ENCODE measurements at regions not wholly inside any gene's neighbourhood (a gene's known extent, or its start where the extent isn't known, plus 50 kb on each side); places are given as distances from the start of the nearest gene placed in this dataset.

DNA sequence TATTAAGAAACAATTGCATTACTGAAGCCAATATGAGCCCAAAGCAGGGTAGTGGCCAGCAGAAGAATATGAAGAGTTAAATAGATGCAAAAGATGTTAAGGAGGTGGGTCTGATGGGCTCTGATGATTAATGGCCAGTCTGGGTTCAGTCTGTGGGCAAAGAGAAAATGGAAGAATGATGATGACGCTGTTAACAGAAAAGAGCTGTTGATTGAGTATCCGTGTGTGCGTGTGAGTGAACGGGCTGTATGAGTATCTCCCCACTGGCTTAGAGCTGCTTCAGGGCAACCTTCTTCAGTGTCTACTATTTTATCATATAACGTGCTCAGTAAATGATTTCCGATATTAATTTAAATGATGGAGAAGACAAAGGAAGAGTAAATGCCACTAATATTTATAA is 723.3 kb upstream of the MAP3K7 start:
- H3K9me3 ChIP-seq (ENCODE audit: control insufficient read depth in 4 of 4, low read length in 3 of 4), result no peaks in the 10 kb centered on the region
- H3K4me3 ChIP-seq (ENCODE audit: low read depth in 1 of 3, low read length in 3 of 3), result no peak overlapping the region
- DNase-seq (ENCODE audit: low spot score), result no peak
- WGBS, result 92% methylated on average over 6 of the region's 6 CpGs
- no peaks in the 10 kb centered on the region for H3K36me3 ChIP-seq (ENCODE audit: control insufficient read depth in 4 of 4, insufficient read depth in 3 of 4, low read depth in 1 of 4, low read length in 3 of 4)
- no peaks in the 10 kb centered on the region for H3K27me3 ChIP-seq (ENCODE audit: control insufficient read depth in 4 of 4, insufficient read depth in 4 of 4, low read length in 3 of 4)
- H3K9ac ChIP-seq (ENCODE audit: low read depth in 1 of 2, low read length in 2 of 2), result no peak overlapping the region
- no peak overlapping the region for H3K27ac ChIP-seq (ENCODE audit: low read depth in 1 of 2, low read length in 2 of 2)
- no peak for TF ChIP-seq GABPA (IDR thresholded peaks at IDR 0.05 in 1 of 2, conservative IDR thresholded peaks at IDR 0.05 in 1 of 2)
- no peak for TF ChIP-seq NR2F2 (IDR thresholded peaks at IDR 0.05)
- no peak for TF ChIP-seq SP1 (IDR thresholded peaks at IDR 0.05)
- H3K4me1 ChIP-seq (ENCODE audit: control insufficient read depth in 4 of 4, insufficient read depth in 4 of 4, low read length in 3 of 4), result no peaks in the 10 kb centered on the region

- Histone ChIP-seq H3K27me3 (ENCODE audit: control insufficient read depth in 4 of 4, insufficient read depth in 4 of 4, low read length in 3 of 4) (peaks cover 0 to 2% (median 0%) of the 10 kb centered on the region in 4 donors), H3K9me3 (ENCODE audit: control insufficient read depth in 4 of 4, low read length in 3 of 4) (no peaks in the 10 kb centered on the region), H3K4me1 (ENCODE audit: control insufficient read depth in 4 of 4, insufficient read depth in 4 of 4, low read length in 3 of 4) (no peaks in the 10 kb centered on the region), H3K4me3 (ENCODE audit: low read depth in 1 of 3, low read length in 3 of 3) (no peak overlapping the region), H3K36me3 (ENCODE audit: control insufficient read depth in 4 of 4, insufficient read depth in 3 of 4, low read depth in 1 of 4, low read length in 3 of 4) (no peaks in the 10 kb centered on the region), H3K9ac (ENCODE audit: low read depth in 1 of 2, low read length in 2 of 2) (no peak overlapping the region), H3K27ac (ENCODE audit: low read depth in 1 of 2, low read length in 2 of 2) (no peak overlapping the region)
- WGBS, result 51% methylated on average over 2 of the region's 2 CpGs
- no peak for DNase-seq (ENCODE audit: low spot score)
- TF ChIP-seq JUND (IDR thresholded peaks at IDR 0.05), result no peak
- no peak for TF ChIP-seq ATF3 (IDR thresholded peaks at IDR 0.05)
- no peak for TF ChIP-seq FOXA1 (IDR thresholded peaks at IDR 0.05)
- TF ChIP-seq RXRA (IDR thresholded peaks at IDR 0.05), result no peak
- TF ChIP-seq FOXA2 (IDR thresholded peaks at IDR 0.05), result no peak
- no peak for TF ChIP-seq HNF4G (IDR thresholded peaks at IDR 0.05)
- TF ChIP-seq TAF1 (conservative IDR thresholded peaks at IDR 0.05), result no peak
- TF ChIP-seq, protein P1, sequence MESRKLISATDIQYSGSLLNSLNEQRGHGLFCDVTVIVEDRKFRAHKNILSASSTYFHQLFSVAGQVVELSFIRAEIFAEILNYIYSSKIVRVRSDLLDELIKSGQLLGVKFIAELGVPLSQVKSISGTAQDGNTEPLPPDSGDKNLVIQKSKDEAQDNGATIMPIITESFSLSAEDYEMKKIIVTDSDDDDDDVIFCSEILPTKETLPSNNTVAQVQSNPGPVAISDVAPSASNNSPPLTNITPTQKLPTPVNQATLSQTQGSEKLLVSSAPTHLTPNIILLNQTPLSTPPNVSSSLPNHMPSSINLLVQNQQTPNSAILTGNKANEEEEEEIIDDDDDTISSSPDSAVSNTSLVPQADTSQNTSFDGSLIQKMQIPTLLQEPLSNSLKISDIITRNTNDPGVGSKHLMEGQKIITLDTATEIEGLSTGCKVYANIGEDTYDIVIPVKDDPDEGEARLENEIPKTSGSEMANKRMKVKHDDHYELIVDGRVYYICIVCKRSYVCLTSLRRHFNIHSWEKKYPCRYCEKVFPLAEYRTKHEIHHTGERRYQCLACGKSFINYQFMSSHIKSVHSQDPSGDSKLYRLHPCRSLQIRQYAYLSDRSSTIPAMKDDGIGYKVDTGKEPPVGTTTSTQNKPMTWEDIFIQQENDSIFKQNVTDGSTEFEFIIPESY (IDR thresholded peaks at IDR 0.05), result no peak
Observed at GRCh38 chr6:91305755-91306154, 718.9 kb upstream of the MAP3K7 start.

GRCh38 chr6:91304521-91304920 is 717.6 kb upstream of the MAP3K7 start:
- no peaks in the 10 kb centered on the region for H3K9me3 ChIP-seq (ENCODE audit: control insufficient read depth in 4 of 4, low read length in 3 of 4)
- no peak for TF ChIP-seq JUND (IDR thresholded peaks at IDR 0.05)
- no peak for TF ChIP-seq MAX (IDR thresholded peaks at IDR 0.05)
- no peaks in the 10 kb centered on the region for H3K36me3 ChIP-seq (ENCODE audit: control insufficient read depth in 4 of 4, insufficient read depth in 3 of 4, low read depth in 1 of 4, low read length in 3 of 4)
- no peak overlapping the region for H3K27ac ChIP-seq (ENCODE audit: low read depth in 1 of 2, low read length in 2 of 2)
- no peak overlapping the region for H3K4me3 ChIP-seq (ENCODE audit: low read depth in 1 of 3, low read length in 3 of 3)
- no peak overlapping the region for H3K9ac ChIP-seq (ENCODE audit: low read depth in 1 of 2, low read length in 2 of 2)
- no peak for DNase-seq (ENCODE audit: low spot score)
- peaks cover 0 to 2% (median 0%) of the 10 kb centered on the region in 4 donors for H3K27me3 ChIP-seq (ENCODE audit: control insufficient read depth in 4 of 4, insufficient read depth in 4 of 4, low read length in 3 of 4)
- 49% methylated on average over 3 of the region's 3 CpGs for WGBS
- H3K4me1 ChIP-seq (ENCODE audit: control insufficient read depth in 4 of 4, insufficient read depth in 4 of 4, low read length in 3 of 4), result no peaks in the 10 kb centered on the region

GRCh38 chr6:91303326-91303725 is 716.5 kb upstream of the MAP3K7 start:
- H3K27ac ChIP-seq (ENCODE audit: low read depth in 1 of 2, low read length in 2 of 2), result no peak overlapping the region

More at GRCh38 chr6:91303326-91303725, 716.5 kb upstream of the MAP3K7 start:
- Histone ChIP-seq H3K4me1 (ENCODE audit: control insufficient read depth in 4 of 4, insufficient read depth in 4 of 4, low read length in 3 of 4) (no peaks in the 10 kb centered on the region), H3K9ac (ENCODE audit: low read depth in 1 of 2, low read length in 2 of 2) (no peak overlapping the region), H3K4me3 (ENCODE audit: low read depth in 1 of 3, low read length in 3 of 3) (peak overlapping the region in 1 of 3 donors; percentile 5), H3K9me3 (ENCODE audit: control insufficient read depth in 4 of 4, low read length in 3 of 4) (no peaks in the 10 kb centered on the region), H3K36me3 (ENCODE audit: control insufficient read depth in 4 of 4, insufficient read depth in 3 of 4, low read depth in 1 of 4, low read length in 3 of 4) (no peaks in the 10 kb centered on the region), H3K27me3 (ENCODE audit: control insufficient read depth in 4 of 4, insufficient read depth in 4 of 4, low read length in 3 of 4) (peaks cover 0 to 2% (median 0%) of the 10 kb centered on the region in 4 donors)
- WGBS, result 93% methylated on average over 12 of the region's 12 CpGs
- no peak for DNase-seq (ENCODE audit: low spot score)
- TF ChIP-seq HNF4A (conservative IDR thresholded peaks at IDR 0.05) (no peak), YY1 (IDR thresholded peaks at IDR 0.05) (no peak), REST (IDR thresholded peaks at IDR 0.05) (no peak)
- TF ChIP-seq, protein P2, sequence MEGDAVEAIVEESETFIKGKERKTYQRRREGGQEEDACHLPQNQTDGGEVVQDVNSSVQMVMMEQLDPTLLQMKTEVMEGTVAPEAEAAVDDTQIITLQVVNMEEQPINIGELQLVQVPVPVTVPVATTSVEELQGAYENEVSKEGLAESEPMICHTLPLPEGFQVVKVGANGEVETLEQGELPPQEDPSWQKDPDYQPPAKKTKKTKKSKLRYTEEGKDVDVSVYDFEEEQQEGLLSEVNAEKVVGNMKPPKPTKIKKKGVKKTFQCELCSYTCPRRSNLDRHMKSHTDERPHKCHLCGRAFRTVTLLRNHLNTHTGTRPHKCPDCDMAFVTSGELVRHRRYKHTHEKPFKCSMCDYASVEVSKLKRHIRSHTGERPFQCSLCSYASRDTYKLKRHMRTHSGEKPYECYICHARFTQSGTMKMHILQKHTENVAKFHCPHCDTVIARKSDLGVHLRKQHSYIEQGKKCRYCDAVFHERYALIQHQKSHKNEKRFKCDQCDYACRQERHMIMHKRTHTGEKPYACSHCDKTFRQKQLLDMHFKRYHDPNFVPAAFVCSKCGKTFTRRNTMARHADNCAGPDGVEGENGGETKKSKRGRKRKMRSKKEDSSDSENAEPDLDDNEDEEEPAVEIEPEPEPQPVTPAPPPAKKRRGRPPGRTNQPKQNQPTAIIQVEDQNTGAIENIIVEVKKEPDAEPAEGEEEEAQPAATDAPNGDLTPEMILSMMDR (IDR thresholded peaks at IDR 0.05; ENCODE audit: low read depth, low read length, missing input control), result no peak

Data from liver (tissue), 8 donors.